ENCODE measurements at regions not wholly inside any gene's neighbourhood (a gene's known extent, or its start where the extent isn't known, plus 50 kb on each side); places are given as distances from the start of the nearest gene placed in this dataset.

DNA sequence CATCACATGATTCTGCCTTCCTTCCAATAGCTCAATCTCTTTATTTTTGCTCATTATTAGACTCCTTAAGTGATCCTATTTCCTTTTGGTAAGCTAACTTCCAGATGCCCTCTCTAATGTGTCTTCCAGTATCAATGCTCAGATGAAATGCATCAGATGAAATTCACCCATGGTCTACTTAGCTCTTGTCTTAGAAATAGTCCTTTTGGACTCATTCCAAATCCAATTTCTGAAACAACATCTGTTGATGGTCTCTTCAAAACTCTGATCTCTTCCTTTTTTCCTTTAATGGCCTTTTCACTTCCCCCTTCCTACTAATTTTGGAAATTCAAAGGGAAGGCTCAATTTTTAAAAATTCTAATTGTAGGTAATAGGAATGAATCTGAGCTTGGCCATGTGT lies 81.1 kb upstream of the GREM2 start:
- BruUV-seq (replicated peaks), result no TSS peak
- Histone ChIP-seq H3K36me3 (ENCODE audit: control insufficient read depth in 2 of 2, insufficient read depth in 2 of 2, low read length in 1 of 2) (no peaks in the 10 kb centered on the region), H3K9ac (ENCODE audit: control insufficient read depth, insufficient read depth, low read length) (no peak overlapping the region), H3K27ac (ENCODE audit: control insufficient read depth, insufficient read depth) (no peak overlapping the region), H2AFZ (ENCODE audit: control insufficient read depth, low read depth, low read length) (no peak overlapping the region), H4K20me1 (ENCODE audit: control insufficient read depth, insufficient read depth) (no peaks in the 10 kb centered on the region), H3K4me1 (ENCODE audit: control insufficient read depth, insufficient read depth, low read length) (no peaks in the 10 kb centered on the region), H3K9me3 (replicated peaks; ENCODE audit: control insufficient read depth, insufficient read depth, low read length) (no peaks in the 10 kb centered on the region), H3K4me2 (ENCODE audit: control insufficient read depth, insufficient read depth) (no peak overlapping the region), H3K79me2 (ENCODE audit: control insufficient read depth, insufficient read depth, low read length) (no peaks in the 10 kb centered on the region), H3K27me3 (replicated peaks in 1 of 2; ENCODE audit: control insufficient read depth in 2 of 2, insufficient read depth in 2 of 2, low read length in 1 of 2) (no peaks in the 10 kb centered on the region), H3K4me3 (no peak overlapping the region)
- ATAC-seq (no peak), DNase-seq (ENCODE audit: low read depth, low spot score) (no peak), FAIRE-seq (no peak)
- in situ Hi-C loops (cut with MboI), result no loop called here
- SMC1A ChIA-PET (ENCODE audit: uncharacterized antibody, unreplicated experiment), result interaction anchor here (0.5 to 1.8 kb wide), 3 partner anchors 37 to 237 kb away, joined by 3 to 7 read pairs (median 3); no protein-coding TSS in a partner anchor
- TF ChIP-seq NBN (IDR thresholded peaks at IDR 0.05) (no peak), ZZZ3 (IDR thresholded peaks at IDR 0.05; ENCODE audit: control insufficient read depth, insufficient read length, low read depth) (no peak), E4F1 (IDR thresholded peaks at IDR 0.05; ENCODE audit: borderline replicate concordance, partially characterized antibody) (no peak), CBX3 (IDR thresholded peaks at IDR 0.05; ENCODE audit: borderline replicate concordance, low read depth) (no peak), CHD2 (IDR thresholded peaks at IDR 0.05; ENCODE audit: borderline replicate concordance, low read depth, low read length) (no peak), STAT3 (IDR thresholded peaks at IDR 0.05; ENCODE audit: low read depth, low read length) (no peak)
- POLR2A ChIA-PET, result no interaction called here
- CTCF ChIA-PET, result interaction anchor here (0.7 to 3.0 kb wide), 2 partner anchors 234 to 238 kb away, joined by 3 to 13 read pairs; no protein-coding TSS in a partner anchor
- intact Hi-C loops (cut with micrococcal nuclease; ENCODE audit: unreplicated experiment), result loop anchor here (2.0 kb wide), 1 partner anchor 238 kb away; no protein-coding TSS in a partner anchor
- RAD21 ChIA-PET (ENCODE audit: unreplicated experiment), result no interaction called here
